ENCODE measurements at regions not wholly inside any gene's neighbourhood (a gene's known extent, or its start where the extent isn't known, plus 50 kb on each side); places are given as distances from the start of the nearest gene placed in this dataset.

GRCh38 chr9:79257228-79257781 lies 314.5 kb upstream of the TLE4 start:
- no peaks in the 10 kb centered on the region for H3K9me3 ChIP-seq
- peaks cover 0 to 10% of the 10 kb centered on the region in 2 donors for H3K4me1 ChIP-seq
- TF ChIP-seq CTCF (IDR thresholded peaks at IDR 0.05): no peak
- H3K27me3 ChIP-seq: peaks cover 0 to 32% of the 10 kb centered on the region in 2 donors
- ATAC-seq (no peak), DNase-seq (peak in 1 of 4 donors; percentile 79)
- no peak overlapping the region for H3K4me3 ChIP-seq
- intact Hi-C loops (cut with DNase I): no loop called here
- no peak overlapping the region for H3K27ac ChIP-seq
- H3K36me3 ChIP-seq: no peaks in the 10 kb centered on the region

GRCh38 chr9:79257790-79258351 lies 313.9 kb upstream of the TLE4 start:
- no peak for ATAC-seq
- intact Hi-C loops (cut with DNase I): no loop called here
- peaks cover 0 to 32% of the 10 kb centered on the region in 2 donors for H3K27me3 ChIP-seq
- peaks cover 0 to 10% of the 10 kb centered on the region in 2 donors for H3K4me1 ChIP-seq
- H3K4me3 ChIP-seq: no peak overlapping the region
- TF ChIP-seq CTCF (IDR thresholded peaks at IDR 0.05): no peak
- no peaks in the 10 kb centered on the region for H3K36me3 ChIP-seq
- no peaks in the 10 kb centered on the region for H3K9me3 ChIP-seq
- H3K27ac ChIP-seq: no peak overlapping the region
- peak in 1 of 4 donors; percentile 72 for DNase-seq

- peaks cover 0 to 32% of the 10 kb centered on the region in 2 donors for H3K27me3 ChIP-seq
- H3K4me1 ChIP-seq: peaks cover 0 to 20% of the 10 kb centered on the region in 2 donors
- intact Hi-C loops (cut with DNase I): no loop called here
- TF ChIP-seq CTCF (IDR thresholded peaks at IDR 0.05): no peak
- H3K27ac ChIP-seq: no peak overlapping the region
- no peak overlapping the region for H3K4me3 ChIP-seq
- no peaks in the 10 kb centered on the region for H3K36me3 ChIP-seq
- no peak for DNase-seq
- no peaks in the 10 kb centered on the region for H3K9me3 ChIP-seq
- no peak for ATAC-seq
Measured at GRCh38 chr9:79259858-79260257, 311.9 kb upstream of the TLE4 start.

GRCh38 chr9:79263628-79264027 lies 308.1 kb upstream of the TLE4 start:
- Histone ChIP-seq H3K4me1 (peaks cover 0 to 13% of the 10 kb centered on the region in 2 donors), H3K27ac (no peak overlapping the region), H3K4me3 (no peak overlapping the region), H3K27me3 (no peaks in the 10 kb centered on the region), H3K36me3 (no peaks in the 10 kb centered on the region), H3K9me3 (no peaks in the 10 kb centered on the region)
- no peak for TF ChIP-seq CTCF (IDR thresholded peaks at IDR 0.05)
- intact Hi-C loops (cut with DNase I): no loop called here
- DNase-seq (no peak), ATAC-seq (no peak)

- peaks cover 0 to 13% of the 10 kb centered on the region in 2 donors for H3K4me1 ChIP-seq
- no peak overlapping the region for H3K27ac ChIP-seq
- DNase-seq (no peak), ATAC-seq (no peak)
- H3K4me3 ChIP-seq: no peak overlapping the region
- no peaks in the 10 kb centered on the region for H3K27me3 ChIP-seq
- no peak for TF ChIP-seq CTCF (IDR thresholded peaks at IDR 0.05)
- H3K36me3 ChIP-seq: no peaks in the 10 kb centered on the region
- no peaks in the 10 kb centered on the region for H3K9me3 ChIP-seq
- intact Hi-C loops (cut with DNase I): no loop called here
Measured at GRCh38 chr9:79264041-79264440, 307.7 kb upstream of the TLE4 start.

Data from left lung (tissue), 4 donors.